IPS DF 4.7 (cell line): ENCODE measurements at regions not wholly inside any gene's neighbourhood (a gene's known extent, or its start where the extent isn't known, plus 50 kb on each side); places are given as distances from the start of the nearest gene placed in this dataset.

Source experiments
- DNase-seq: peaks from one replicate; pipeline ENCODE4 v3.0.0-alpha.2; 2013; ENCODE audit warnings: low spot score; ENCODE audit errors: extremely low read depth

GRCh38 chr14:38848243-38848935 is 254.6 kb downstream of the SEC23A start:
- DNase-seq: no peak

DNA sequence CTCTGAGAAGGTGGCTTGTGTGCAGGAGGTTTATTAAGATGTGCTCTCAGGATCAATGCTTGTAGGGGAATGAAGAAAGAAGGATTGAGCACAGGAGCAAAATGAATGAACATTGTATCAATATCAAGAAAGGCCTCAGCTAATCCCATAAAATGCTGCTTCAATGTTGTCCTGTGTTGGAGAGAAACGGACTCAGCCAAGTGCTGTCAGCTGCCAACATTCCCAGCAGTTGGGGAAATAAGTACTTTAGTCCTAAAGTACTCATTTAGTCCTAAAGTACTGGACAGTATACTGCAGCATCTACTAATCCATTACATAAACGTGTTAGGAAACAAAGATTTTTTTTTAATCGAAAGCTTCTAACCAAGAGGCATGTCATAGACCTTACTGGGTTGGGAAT is 255.9 kb downstream of the SEC23A start:
- no peak for DNase-seq

DNA sequence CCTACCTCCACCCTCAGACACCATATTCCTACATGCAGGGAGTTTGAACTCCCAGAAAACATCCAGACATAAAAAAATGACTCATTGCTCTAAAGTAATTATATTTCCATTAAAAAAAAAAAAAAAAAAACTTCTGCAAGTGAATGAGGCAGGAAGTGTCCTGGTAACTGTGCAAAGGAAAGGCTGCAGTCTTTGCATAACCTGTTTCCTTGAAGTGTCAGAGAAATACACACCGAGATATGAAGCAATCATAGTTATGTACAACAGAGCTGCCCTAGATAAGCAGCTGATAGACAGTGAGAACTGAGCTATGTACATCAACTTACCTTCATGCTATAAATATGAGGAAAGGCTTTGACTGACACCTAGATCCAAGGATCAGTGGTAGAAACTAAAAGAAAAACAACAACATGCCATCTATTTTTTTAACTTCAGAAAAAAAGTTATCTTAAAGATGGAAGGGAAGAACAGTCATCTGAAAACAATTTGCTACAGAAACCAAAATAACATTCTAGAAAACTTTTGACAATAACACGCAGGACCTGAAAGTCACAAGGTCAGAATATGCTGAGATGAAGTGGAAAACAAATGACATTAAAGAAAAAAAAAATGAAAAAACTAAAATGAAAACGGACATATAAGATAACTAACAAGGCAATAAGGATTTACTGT is 263.2 kb downstream of the SEC23A start:
- no peak for DNase-seq

- DNase-seq: no peak
Observed at GRCh38 chr14:38838979-38839323, 264.1 kb downstream of the SEC23A start.

DNA sequence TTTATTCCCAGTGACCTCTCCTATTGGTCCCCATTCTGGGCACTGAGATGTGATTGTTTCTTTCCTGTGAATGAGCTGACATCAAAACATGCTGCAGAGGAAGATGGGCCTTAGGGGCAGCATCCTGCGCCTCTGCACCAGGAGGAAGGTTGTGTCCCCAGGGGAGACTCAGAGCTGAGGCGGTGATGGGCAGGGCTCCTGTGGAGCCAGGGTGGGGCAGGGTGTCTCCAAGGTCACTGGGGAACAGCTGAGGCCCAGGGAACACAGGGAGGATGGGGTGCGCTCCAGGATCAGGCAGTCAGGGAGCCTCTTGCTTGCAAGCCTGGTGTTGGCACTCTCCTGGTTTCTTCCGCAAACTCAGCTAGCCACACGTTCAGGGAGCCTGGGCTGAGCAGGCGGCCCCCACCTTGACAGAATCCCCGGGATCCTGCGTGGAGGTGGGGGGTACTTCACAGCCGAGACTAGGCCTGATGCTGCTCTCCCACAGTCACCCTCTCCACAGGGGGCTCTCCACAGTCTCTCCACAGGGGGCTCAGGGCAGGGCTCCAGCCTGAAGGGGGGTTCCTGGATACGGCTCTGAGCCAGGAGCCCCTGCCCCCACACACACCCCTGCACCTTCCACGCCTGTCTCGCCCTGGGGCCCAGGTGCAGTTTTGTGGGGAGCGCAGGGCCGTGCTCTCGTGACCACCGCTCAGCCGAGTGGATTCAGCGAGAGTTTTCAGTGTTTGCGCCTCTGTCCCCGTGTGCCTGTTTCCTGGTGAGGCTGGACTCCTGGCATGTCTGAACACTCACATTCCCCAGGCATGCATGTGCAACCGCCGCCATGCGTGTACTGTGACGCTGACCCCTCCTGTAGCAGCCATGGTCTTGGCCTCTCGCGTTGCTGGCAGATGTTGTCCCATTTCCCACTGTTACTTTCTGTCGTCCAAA is 264.7 kb downstream of the SEC23A start:
- no peak for DNase-seq

- DNase-seq: no peak
Observed at GRCh38 chr14:38837343-38838048, 265.5 kb downstream of the SEC23A start.

DNA sequence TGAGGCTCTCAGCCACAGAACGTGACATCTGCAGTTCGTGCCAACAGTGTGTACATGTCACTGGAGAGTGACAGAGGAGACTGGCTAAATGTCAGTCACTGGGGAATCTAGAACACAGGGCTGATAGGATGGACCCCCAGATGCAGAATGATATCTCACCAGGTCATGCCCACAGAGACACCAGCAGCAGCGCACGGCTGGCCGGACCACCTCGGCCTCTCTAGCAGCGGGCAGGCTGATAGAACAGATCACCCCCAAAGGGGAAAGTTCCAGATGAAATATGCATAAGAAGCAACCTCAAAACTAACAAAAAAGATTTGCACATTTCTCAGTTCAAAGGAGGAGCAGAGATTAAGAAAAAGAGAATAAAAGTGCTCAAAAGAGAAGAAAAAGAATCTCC is 266.5 kb downstream of the SEC23A start:
- DNase-seq: no peak

GRCh38 chr14:38835874-38836273 is 267.2 kb downstream of the SEC23A start:
- DNase-seq: no peak

DNA sequence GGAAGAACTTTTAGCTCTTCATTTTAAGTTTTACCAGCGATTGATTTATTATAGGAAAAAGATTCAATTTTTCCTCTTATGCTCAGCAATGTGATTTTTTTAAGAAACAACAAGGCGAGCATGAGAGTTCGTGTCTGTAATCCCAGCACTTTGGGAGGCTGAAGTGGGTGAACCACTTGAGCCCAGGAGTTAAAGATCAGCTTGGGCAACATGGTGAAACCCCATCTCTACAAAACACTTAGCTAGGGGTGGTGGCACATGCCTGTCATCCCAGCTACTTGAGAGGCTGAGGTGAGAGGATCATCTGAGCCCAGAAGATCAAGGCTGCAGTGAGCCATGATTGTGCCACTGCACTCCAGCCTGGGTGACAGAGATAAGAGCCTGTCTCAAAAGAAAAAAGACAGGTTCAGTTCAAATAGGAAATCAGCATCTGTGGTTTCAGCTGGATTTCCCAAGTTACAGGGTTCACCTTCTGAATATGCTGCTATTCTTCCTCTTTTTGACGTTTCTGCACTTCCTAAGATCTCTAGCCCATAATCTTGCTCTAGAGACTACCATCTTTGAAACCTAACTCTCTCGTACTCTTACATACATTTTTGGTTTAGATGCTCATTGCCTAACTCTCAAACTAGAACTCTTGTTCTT is 274.7 kb downstream of the SEC23A start:
- DNase-seq: no peak

GRCh38 chr14:38824706-38825105 is 278.3 kb downstream of the SEC23A start:
- no peak for DNase-seq

DNA sequence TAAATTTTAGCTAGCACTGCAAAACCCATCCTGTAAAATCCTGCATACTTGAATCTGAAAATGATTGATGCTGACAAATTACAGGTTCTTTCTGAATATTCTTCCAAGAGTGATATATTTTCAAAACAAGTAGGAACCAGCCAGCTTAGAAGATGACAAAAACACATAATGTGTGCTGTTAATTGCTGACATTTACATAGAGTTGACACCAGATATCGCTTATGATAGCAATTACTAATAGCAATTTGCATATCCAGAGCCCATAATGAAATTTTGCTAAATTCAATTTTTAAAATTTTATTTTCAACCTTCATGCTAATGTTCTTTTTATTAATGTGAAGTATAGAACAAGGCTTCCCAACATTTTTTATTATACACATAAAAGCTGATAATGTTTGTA is 284.5 kb downstream of the SEC23A start:
- DNase-seq: no peak

DNA sequence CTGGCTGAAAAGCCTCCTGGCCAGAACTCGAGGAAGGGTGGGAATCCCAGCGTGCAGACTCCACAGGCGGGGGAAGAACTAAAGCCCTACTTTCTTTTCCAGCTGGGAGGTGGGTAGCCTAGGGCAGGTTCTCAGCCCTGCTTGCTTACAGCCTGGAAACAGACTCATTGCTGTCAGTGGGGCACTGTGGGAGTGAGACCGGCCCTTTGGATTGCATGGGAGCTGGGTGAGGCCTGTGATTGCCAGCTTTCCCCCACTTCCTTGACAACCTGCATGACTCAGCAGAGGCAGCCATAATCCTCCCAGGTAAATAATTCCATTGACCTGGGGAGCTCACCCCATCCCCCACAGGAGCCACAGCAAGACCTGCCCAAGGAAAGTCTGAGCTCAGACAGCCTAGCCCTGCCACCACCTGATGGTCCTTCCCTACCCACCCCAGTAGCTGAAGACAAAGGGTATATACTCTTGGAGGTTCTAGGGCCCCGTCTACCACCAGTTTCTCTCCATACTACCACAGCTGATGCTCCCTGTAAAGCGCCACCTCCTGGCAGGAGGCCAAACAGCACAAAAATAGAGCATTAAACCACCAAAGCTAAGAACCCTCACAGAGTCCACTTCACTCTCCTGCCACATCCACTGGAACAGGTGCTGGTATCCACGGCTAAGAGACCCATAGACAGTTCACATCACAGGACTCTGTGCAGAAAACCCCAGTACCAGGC is 294.1 kb downstream of the SEC23A start:
- no peak for DNase-seq

- no peak for DNase-seq
Observed at GRCh38 chr14:38799671-38800070, 303.4 kb downstream of the SEC23A start.

- no peak for DNase-seq
Observed at GRCh38 chr14:38794677-38795076, 308.4 kb downstream of the SEC23A start.

- DNase-seq: no peak
Observed at GRCh38 chr14:38791862-38792261, 311.2 kb downstream of the SEC23A start.

DNA sequence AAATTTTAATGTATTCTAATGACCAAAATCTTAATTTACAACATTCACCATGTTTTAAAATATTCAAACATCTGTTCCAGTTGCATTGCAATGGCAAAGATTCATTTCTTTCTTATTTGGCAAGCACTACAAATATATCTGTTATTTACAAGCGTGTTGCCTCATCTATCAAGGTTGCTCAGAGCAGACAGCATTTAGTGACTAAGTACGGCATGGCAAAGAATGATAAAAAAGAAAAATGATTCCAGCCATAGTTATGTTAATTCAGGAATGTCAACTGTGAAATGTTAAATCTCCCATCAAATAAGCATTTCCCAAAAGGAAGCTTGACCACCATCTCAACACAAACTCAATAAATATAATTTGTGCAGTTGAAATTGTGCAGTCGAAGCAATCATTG is 312.1 kb downstream of the SEC23A start:
- no peak for DNase-seq

DNA sequence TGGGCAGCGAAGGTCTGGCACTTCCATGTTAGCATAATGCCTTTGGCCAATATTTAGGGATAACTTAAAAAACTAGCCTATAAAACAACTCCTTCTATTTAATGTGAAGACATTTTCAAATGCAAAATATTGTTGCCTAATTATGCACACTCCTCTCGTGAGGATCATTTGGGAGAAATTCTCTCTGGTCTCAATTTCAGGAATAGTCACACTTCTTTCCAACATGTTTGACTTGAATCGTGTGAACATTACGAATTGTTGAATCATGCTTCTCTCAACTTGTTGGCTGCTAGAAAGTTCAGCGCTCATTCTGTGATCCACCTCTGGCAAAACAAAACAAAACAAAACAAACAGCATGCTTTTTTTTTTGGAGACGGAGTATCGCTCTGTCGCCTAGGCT is 313.2 kb downstream of the SEC23A start:
- no peak for DNase-seq

DNA sequence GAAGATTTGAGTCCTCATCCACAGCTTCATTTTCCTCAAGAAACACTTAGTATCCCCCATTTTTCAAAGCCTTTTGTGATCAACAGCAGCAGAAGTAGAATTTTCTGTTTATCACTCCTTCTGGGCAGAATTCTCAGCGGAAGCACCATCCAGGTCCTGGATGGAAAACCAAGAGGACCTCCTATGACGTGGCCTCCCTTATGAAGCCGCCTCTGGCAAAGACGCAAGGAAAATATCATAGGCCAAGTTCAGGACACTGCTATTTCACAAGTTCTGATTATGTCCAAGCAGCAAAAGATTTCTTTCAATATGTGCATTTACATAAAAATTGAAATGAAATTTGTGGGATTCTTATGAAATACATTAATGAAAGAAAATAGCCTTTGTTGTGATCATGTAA is 315.0 kb downstream of the SEC23A start:
- DNase-seq: no peak

DNA sequence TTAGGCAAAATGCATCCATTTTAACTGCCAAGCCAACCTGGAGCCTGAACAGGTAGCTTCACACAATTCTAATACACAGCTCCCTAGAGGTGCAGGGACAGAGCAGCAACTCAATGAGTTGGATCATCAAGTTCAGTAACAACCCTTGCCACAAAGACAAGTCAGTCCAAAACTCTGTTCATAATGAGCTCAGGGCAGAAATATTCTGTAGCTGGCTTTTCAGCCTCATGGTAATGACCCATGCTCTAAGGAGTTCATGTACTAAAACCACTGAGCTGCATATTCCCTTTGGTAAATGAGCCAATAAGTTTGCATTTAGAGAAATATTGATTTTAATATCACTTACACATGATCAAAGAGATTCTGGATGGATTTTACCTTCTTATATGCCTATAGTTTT is 316.1 kb downstream of the SEC23A start:
- DNase-seq: no peak

DNA sequence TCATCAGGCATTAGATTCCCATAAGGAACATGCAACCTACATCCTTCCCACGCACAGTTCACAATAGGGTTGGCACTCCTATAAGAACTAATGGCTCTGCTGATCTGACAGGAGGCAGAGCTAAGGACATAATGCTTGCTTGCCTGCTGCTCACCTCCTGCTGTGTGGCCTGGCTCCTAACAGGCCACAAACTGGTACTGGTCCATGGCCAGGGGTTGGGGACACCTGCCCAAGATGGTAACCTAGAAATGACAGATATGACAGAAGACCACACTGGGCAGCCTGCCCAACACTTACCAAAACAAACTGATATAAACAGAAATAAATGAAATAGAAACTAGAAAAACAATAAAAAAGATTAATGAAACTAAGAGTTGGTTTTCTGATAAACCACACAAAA is 325.6 kb downstream of the SEC23A start:
- DNase-seq: no peak

- DNase-seq: no peak
Observed at GRCh38 chr14:38775986-38776385, 327.0 kb downstream of the SEC23A start.
